Uterus (tissue), 3 donors: ENCODE measurements at regions not wholly inside any gene's neighbourhood (a gene's known extent, or its start where the extent isn't known, plus 50 kb on each side); places are given as distances from the start of the nearest gene placed in this dataset.
"Not testable (repeated sequence)": the region's sequence is repeated elsewhere in the genome, so short reads cannot be mapped to it uniquely, and the experiment has no call there.

Source experiments
- DNase-seq, 2 donors: peaks; one replicate each; pipeline ENCODE4 v3.0.0-alpha.2; 2019 to 2020
- H3K27ac ChIP-seq, 2 donors: fragments of 200-600 bp; sonication (generic); 1 replicate in 1 of 2; 2 replicates in 1 of 2; pipeline ENCODE4 v1.5.1; 2016 to 2018
- H3K27me3 ChIP-seq, 2 donors: fragments of 200-600 bp; sonication (generic); one replicate each; pipeline ENCODE4 v1.5.1; 2018 to 2019; ENCODE audit warnings: control low read depth in 1 of 2
- H3K36me3 ChIP-seq, 2 donors: fragments of 200-600 bp; sonication (generic); one replicate each; pipeline ENCODE4 v1.5.1; 2019; ENCODE audit warnings: control low read depth in 1 of 2
- H3K4me1 ChIP-seq, 2 donors: fragments of 200-600 bp; sonication (generic); one replicate each; pipeline ENCODE4 v1.5.1; 2018 to 2019; ENCODE audit warnings: control low read depth in 1 of 2
- H3K4me3 ChIP-seq, 2 donors: fragments of 200-600 bp; sonication (generic); 1 replicate in 1 of 2; 2 replicates in 1 of 2; pipeline ENCODE4 v1.5.1; 2018 to 2019; ENCODE audit warnings: mild to moderate bottlenecking in 1 of 2
- H3K9me3 ChIP-seq, 2 donors: fragments of 200-600 bp; sonication (generic); one replicate each; pipeline ENCODE4 v1.5.1; 2019; ENCODE audit warnings: control low read depth in 1 of 2
- CTCF ChIP-seq, 4 experiments: fragments of 200-600 bp in 2 of 4; fragments of 450-650 bp in 2 of 4; sonication (generic) in 2 of 4; IDR thresholded peaks; one replicate each; pipeline ENCODE4 v1.5.1; 2016 to 2019; ENCODE audit warnings: antibody characterized with exemption in 4 of 4, mild to moderate bottlenecking in 2 of 4, moderate library complexity in 1 of 4
- POLR2A ChIP-seq, 2 donors: fragments of 450-650 bp; IDR thresholded peaks; one replicate each; pipeline ENCODE4 v1.6.1; 2016; ENCODE audit warnings: antibody characterized with exemption in 2 of 2, mild to moderate bottlenecking in 1 of 2, moderate library complexity in 1 of 2
- intact Hi-C: fragments of 100-400 bp; cut with DNase I; formaldehyde crosslinking; loops from one replicate; pipeline ENCODE4 v1.15.1; 2023; ENCODE audit warnings: low total_unique reads
- donor health status: DM: yes; HTN: yes; CAD: no.

GRCh38 chr7:106757846-106758245 is 96.9 kb upstream of the CCDC71L start:
- Histone ChIP-seq H3K9me3 (no peaks in the 10 kb centered on the region), H3K4me3 (no peak overlapping the region), H3K4me1 (no peaks in the 10 kb centered on the region), H3K27me3 (no peaks in the 10 kb centered on the region), H3K27ac (no peak overlapping the region), H3K36me3 (no peaks in the 10 kb centered on the region)
- TF ChIP-seq CTCF (IDR thresholded peaks at IDR 0.05) (no peak), POLR2A (IDR thresholded peaks at IDR 0.05) (no peak)
- intact Hi-C loops, result no loop called here
- DNase-seq, result peak; percentile 17 to 24

GRCh38 chr7:106762845-106763244 is 101.9 kb upstream of the CCDC71L start:
- H3K4me1 ChIP-seq, intact Hi-C loops: not testable (repeated sequence)

GRCh38 chr7:106763717-106764116 is 101.4 kb upstream of the PIK3CG start:
- Histone ChIP-seq H3K4me1 (no peaks in the 10 kb centered on the region), H3K27me3 (no peaks in the 10 kb centered on the region), H3K9me3 (no peaks in the 10 kb centered on the region), H3K27ac (no peak overlapping the region), H3K36me3 (no peaks in the 10 kb centered on the region), H3K4me3 (no peak overlapping the region)
- DNase-seq, result no peak
- TF ChIP-seq CTCF (IDR thresholded peaks at IDR 0.05), result no peak
- TF ChIP-seq POLR2A (IDR thresholded peaks at IDR 0.05), result no peak
- intact Hi-C loops, result no loop called here

More at GRCh38 chr7:106762845-106763244, 101.9 kb upstream of the CCDC71L start:
- not testable (repeated sequence) for H3K9me3 ChIP-seq, H3K4me3 ChIP-seq, H3K36me3 ChIP-seq, H3K27me3 ChIP-seq, H3K27ac ChIP-seq, DNase-seq

GRCh38 chr7:106765727-106766355 is 99.2 kb upstream of the PIK3CG start:
- Histone ChIP-seq H3K27ac (no peak overlapping the region), H3K27me3 (no peaks in the 10 kb centered on the region), H3K4me1 (no peaks in the 10 kb centered on the region), H3K9me3 (no peaks in the 10 kb centered on the region), H3K36me3 (no peaks in the 10 kb centered on the region), H3K4me3 (no peak overlapping the region)
- TF ChIP-seq POLR2A (IDR thresholded peaks at IDR 0.05) (no peak), CTCF (IDR thresholded peaks at IDR 0.05) (no peak)
- intact Hi-C loops, result no loop called here
- DNase-seq, result no peak

GRCh38 chr7:106766551-106766950 is 98.5 kb upstream of the PIK3CG start:
- H3K36me3 ChIP-seq, result no peaks in the 10 kb centered on the region
- H3K4me1 ChIP-seq, result no peaks in the 10 kb centered on the region
- no peak overlapping the region for H3K27ac ChIP-seq
- TF ChIP-seq POLR2A (IDR thresholded peaks at IDR 0.05), result no peak
- no peak for TF ChIP-seq CTCF (IDR thresholded peaks at IDR 0.05)
- H3K27me3 ChIP-seq, result no peaks in the 10 kb centered on the region
- intact Hi-C loops, result no loop called here
- no peaks in the 10 kb centered on the region for H3K9me3 ChIP-seq
- H3K4me3 ChIP-seq, result no peak overlapping the region
- no peak for DNase-seq

GRCh38 chr7:106767078-106767477 is 98.0 kb upstream of the PIK3CG start:
- Histone ChIP-seq H3K4me1 (no peaks in the 10 kb centered on the region), H3K9me3 (no peaks in the 10 kb centered on the region), H3K36me3 (no peaks in the 10 kb centered on the region), H3K27me3 (no peaks in the 10 kb centered on the region), H3K27ac (no peak overlapping the region), H3K4me3 (no peak overlapping the region)
- DNase-seq, result no peak
- TF ChIP-seq CTCF (IDR thresholded peaks at IDR 0.05) (no peak), POLR2A (IDR thresholded peaks at IDR 0.05) (no peak)
- intact Hi-C loops, result no loop called here
